Osteocyte (in vitro differentiated cells): ENCODE measurements at regions not wholly inside any gene's neighbourhood (a gene's known extent, or its start where the extent isn't known, plus 50 kb on each side); places are given as distances from the start of the nearest gene placed in this dataset.

ENCODE experiments used
- DNase-seq: peaks from one replicate; pipeline ENCODE4 v3.0.0; 2021; ENCODE audit warnings: mixed read lengths; ENCODE audit not compliant: unreplicated experiment; ENCODE audit errors: extremely low spot score
- H3K27ac Mint-ChIP-seq: one replicate; pipeline ENCODE4 v1.8.0; 2021; ENCODE audit warnings: mild to moderate bottlenecking, mixed read lengths; ENCODE audit not compliant: unreplicated experiment
- H3K27me3 Mint-ChIP-seq: one replicate; pipeline ENCODE4 v1.8.0; 2021; ENCODE audit warnings: mixed read lengths; ENCODE audit not compliant: unreplicated experiment
- H3K36me3 Mint-ChIP-seq: one replicate; pipeline ENCODE4 v1.8.0; 2021; ENCODE audit warnings: mixed read lengths; ENCODE audit not compliant: unreplicated experiment
- H3K4me1 Mint-ChIP-seq: one replicate; pipeline ENCODE4 v1.8.0; 2021; ENCODE audit warnings: mixed read lengths; ENCODE audit not compliant: unreplicated experiment
- H3K4me3 Mint-ChIP-seq: one replicate; pipeline ENCODE4 v1.8.0; 2021; ENCODE audit warnings: mild to moderate bottlenecking, moderate library complexity, mixed read lengths; ENCODE audit not compliant: unreplicated experiment
- H3K9me3 Mint-ChIP-seq: one replicate; pipeline ENCODE4 v1.8.0; 2021; ENCODE audit warnings: mixed read lengths; ENCODE audit not compliant: unreplicated experiment
- CTCF ChIP-seq: fragments of 200-600 bp; sonication (generic); IDR thresholded peaks from 2 replicates; pipeline ENCODE4 v1.5.0; 2021; ENCODE audit warnings: antibody characterized with exemption, mild to moderate bottlenecking, moderate library complexity

- no peak overlapping the region for H3K27ac Mint-ChIP-seq
- H3K9me3 Mint-ChIP-seq = no peaks in the 10 kb centered on the region
- H3K36me3 Mint-ChIP-seq = no peaks in the 10 kb centered on the region
- peaks cover 3% of the 10 kb centered on the region for H3K27me3 Mint-ChIP-seq
- no peak overlapping the region for H3K4me3 Mint-ChIP-seq
- peaks cover 10% of the 10 kb centered on the region for H3K4me1 Mint-ChIP-seq
- no peak for TF ChIP-seq CTCF
- DNase-seq = no peak
These were observed 52.2 kb downstream of the ADRA2C start for GRCh38 chr4:3818371-3818770.

- Mint-ChIP-seq H3K36me3 (no peaks in the 10 kb centered on the region), H3K27me3 (peaks cover 3% of the 10 kb centered on the region), H3K4me3 (no peak overlapping the region), H3K4me1 (peaks cover 10% of the 10 kb centered on the region), H3K9me3 (no peaks in the 10 kb centered on the region), H3K27ac (no peak overlapping the region)
- no peak for TF ChIP-seq CTCF
- no peak for DNase-seq
These were observed 53.2 kb downstream of the ADRA2C start for GRCh38 chr4:3819210-3819919.

GRCh38 chr4:3820016-3820805 lies 54.0 kb downstream of the ADRA2C start:
- Mint-ChIP-seq H3K9me3 (no peaks in the 10 kb centered on the region), H3K36me3 (no peaks in the 10 kb centered on the region), H3K27me3 (peaks cover 3% of the 10 kb centered on the region)

GRCh38 chr4:3820806-3821579 lies 54.8 kb downstream of the ADRA2C start:
- Mint-ChIP-seq H3K27ac (no peak overlapping the region), H3K27me3 (peaks cover 3% of the 10 kb centered on the region), H3K36me3 (no peaks in the 10 kb centered on the region), H3K4me3 (no peak overlapping the region), H3K4me1 (peaks cover 10% of the 10 kb centered on the region), H3K9me3 (no peaks in the 10 kb centered on the region)
- no peak for DNase-seq
- no peak for TF ChIP-seq CTCF

More at GRCh38 chr4:3820016-3820805, 54.0 kb downstream of the ADRA2C start:
- H3K27ac Mint-ChIP-seq = no peak overlapping the region
- no peak for TF ChIP-seq CTCF
- no peak for DNase-seq
- H3K4me3 Mint-ChIP-seq = no peak overlapping the region
- peaks cover 10% of the 10 kb centered on the region for H3K4me1 Mint-ChIP-seq
